HG02610 (cell line): ENCODE measurements at regions not wholly inside any gene's neighbourhood (a gene's known extent, or its start where the extent isn't known, plus 50 kb on each side); places are given as distances from the start of the nearest gene placed in this dataset.
A peak's percentile ranks its signal among the peaks of the same experiment; 100 is the strongest.
"Not testable (repeated sequence)": the region's sequence is repeated elsewhere in the genome, so short reads cannot be mapped to it uniquely, and the experiment has no call there.

Experiments used
- ATAC-seq: cut with Tn5 transposase; IDR thresholded peaks from one replicate; pipeline ENCODE4 v1.9.1; 2021; ENCODE audit warnings: mild to moderate bottlenecking, moderate library complexity; ENCODE audit not compliant: unreplicated experiment

- ATAC-seq: peak; percentile 95
Observed at GRCh38 chr9:75455444-75455921, 367.2 kb downstream of the OSTF1 start.

GRCh38 chr9:75456698-75457097, 368.4 kb downstream of the OSTF1 start:
- ATAC-seq: no peak

GRCh38 chr9:75457474-75458011, 369.2 kb downstream of the OSTF1 start:
- no peak for ATAC-seq

- not testable (repeated sequence) for ATAC-seq
Observed at GRCh38 chr9:75459311-75459710, 371.0 kb downstream of the OSTF1 start.

- ATAC-seq: no peak
Observed at GRCh38 chr9:75461183-75461582, 372.9 kb downstream of the OSTF1 start.

- no peak for ATAC-seq
Observed at GRCh38 chr9:75462866-75463265, 374.6 kb downstream of the OSTF1 start.

- ATAC-seq: no peak
Observed at GRCh38 chr9:75463871-75464270, 375.6 kb downstream of the OSTF1 start.

- ATAC-seq: no peak
Observed at GRCh38 chr9:75464726-75465125, 376.4 kb downstream of the OSTF1 start.

GRCh38 chr9:75467142-75467541, 378.8 kb downstream of the OSTF1 start:
- no peak for ATAC-seq

- peak; percentile 58 for ATAC-seq
Observed at GRCh38 chr9:75471549-75472114, 383.3 kb downstream of the OSTF1 start.

GRCh38 chr9:75482566-75482965, 394.3 kb downstream of the OSTF1 start:
- ATAC-seq: no peak

- ATAC-seq: no peak
Observed at GRCh38 chr9:75483636-75484035, 395.3 kb downstream of the OSTF1 start.

- no peak for ATAC-seq
Observed at GRCh38 chr9:75487856-75488718, 399.8 kb downstream of the OSTF1 start.

GRCh38 chr9:75488719-75489110, 400.4 kb downstream of the OSTF1 start:
- ATAC-seq: no peak

- ATAC-seq: no peak
Observed at GRCh38 chr9:75490326-75490725, 400.1 kb upstream of the PCSK5 start.

- ATAC-seq: no peak
Observed at GRCh38 chr9:75491533-75491932, 398.9 kb upstream of the PCSK5 start.

- no peak for ATAC-seq
Observed at GRCh38 chr9:75499812-75500211, 390.7 kb upstream of the PCSK5 start.

GRCh38 chr9:75500479-75500878, 390.0 kb upstream of the PCSK5 start:
- ATAC-seq: no peak

- not testable (repeated sequence) for ATAC-seq
Observed at GRCh38 chr9:75500940-75501339, 389.5 kb upstream of the PCSK5 start.

- no peak for ATAC-seq
Observed at GRCh38 chr9:75504721-75505120, 385.8 kb upstream of the PCSK5 start.

GRCh38 chr9:75505654-75506053, 384.8 kb upstream of the PCSK5 start:
- ATAC-seq: no peak

- ATAC-seq: no peak
Observed at GRCh38 chr9:75529463-75529862, 361.0 kb upstream of the PCSK5 start.
